Activated T-cell treated with anti-CD3 and anti-CD28 coated beads, Interleukin-2, amount 50 U/mL, for 48 hours (primary cell): ENCODE measurements at regions not wholly inside any gene's neighbourhood (a gene's known extent, or its start where the extent isn't known, plus 50 kb on each side); places are given as distances from the start of the nearest gene placed in this dataset.

Source experiments
- DNase-seq, 2 experiments: peaks; one replicate each; pipeline ENCODE4 v3.0.0-alpha.2; 2020

DNA sequence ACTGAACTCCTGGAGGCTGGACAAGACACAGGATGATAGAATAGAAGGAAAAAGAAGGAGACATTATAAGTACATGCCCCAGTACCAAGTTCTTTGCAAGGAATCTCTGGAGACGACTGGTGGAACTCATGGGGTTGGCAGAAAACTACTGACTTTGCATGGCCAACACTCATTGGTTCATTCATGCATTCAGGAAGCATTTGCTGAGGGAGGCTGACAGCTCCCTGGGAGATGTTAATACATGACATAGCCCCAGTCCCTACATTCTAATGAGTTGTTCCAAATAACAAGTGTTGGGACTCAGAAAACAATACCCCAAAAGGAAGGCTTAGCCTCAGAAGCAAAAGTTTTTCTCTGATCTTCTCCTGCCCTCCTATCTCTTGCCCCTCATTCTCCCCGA lies 172.8 kb upstream of the IRF2BP2 start:
- peak in 1 of 2 experiments; percentile 16 for DNase-seq

DNA sequence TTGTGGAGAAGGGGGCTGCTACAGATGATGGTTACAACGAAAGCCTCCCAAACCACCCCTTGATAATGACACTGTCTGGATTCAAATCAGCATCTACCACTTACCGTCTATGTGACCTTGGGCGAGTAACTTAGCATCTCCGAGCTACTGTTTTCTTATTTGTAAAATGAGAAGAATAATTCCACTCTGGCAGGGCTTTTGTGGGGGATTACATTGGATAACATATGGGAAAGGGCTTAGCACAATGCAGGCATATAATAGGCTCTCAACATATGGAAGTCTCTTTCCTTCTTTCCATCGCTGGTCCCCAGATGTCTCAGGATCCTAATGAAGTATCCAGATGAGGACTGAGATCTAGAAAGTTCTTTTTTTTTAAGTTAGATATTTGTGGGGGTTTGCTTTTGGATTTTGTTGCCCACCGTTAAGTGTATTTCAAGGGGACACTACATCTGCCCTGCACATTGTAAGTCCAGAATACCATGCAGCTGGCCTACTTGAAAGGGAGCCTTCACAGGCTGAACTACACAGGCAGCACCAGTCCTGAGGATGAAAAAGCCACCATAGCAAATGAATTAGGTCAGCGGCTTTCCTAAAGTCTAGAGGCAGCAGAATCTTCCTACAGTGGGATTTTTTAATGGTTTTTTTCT lies 172.2 kb upstream of the IRF2BP2 start:
- peak in 1 of 2 experiments; percentile 7 for DNase-seq

GRCh38 chr1:234781241-234782065 lies 171.5 kb upstream of the IRF2BP2 start:
- peak; percentile 68 to 69 for DNase-seq

DNA sequence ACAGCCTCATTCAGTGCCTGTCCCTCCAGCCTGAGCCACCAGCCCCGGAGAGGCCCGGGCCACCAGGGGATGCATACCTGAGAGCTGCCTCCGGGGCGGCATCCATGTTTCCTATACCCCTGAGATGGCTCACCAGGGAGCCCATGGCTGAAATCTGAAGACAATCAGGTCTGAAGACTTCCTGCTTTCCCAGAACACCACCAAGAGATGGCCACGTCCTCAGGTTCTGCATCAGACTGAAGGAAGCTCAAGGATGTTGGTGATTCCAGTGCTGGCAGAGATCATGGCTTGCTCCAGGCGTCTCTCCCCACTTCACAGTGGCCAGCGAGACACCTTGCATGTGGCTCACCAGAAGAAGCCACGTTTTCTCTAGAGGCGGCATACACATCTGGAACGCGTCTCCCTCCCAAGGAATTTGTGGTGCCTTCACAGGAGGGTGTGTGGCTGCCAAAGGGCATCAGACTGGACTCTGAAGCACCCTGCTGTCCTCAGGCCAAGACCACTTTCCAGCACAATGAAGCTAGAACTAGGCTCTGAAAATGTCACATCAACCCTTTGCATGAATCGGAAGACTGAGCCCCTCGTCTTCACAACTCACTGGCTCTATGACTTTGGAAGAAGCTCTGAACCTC lies 170.7 kb upstream of the IRF2BP2 start:
- peak in 1 of 2 experiments; percentile 25 for DNase-seq

GRCh38 chr1:234780112-234780511 lies 170.1 kb upstream of the IRF2BP2 start:
- DNase-seq, result peak in 1 of 2 experiments; percentile 18

DNA sequence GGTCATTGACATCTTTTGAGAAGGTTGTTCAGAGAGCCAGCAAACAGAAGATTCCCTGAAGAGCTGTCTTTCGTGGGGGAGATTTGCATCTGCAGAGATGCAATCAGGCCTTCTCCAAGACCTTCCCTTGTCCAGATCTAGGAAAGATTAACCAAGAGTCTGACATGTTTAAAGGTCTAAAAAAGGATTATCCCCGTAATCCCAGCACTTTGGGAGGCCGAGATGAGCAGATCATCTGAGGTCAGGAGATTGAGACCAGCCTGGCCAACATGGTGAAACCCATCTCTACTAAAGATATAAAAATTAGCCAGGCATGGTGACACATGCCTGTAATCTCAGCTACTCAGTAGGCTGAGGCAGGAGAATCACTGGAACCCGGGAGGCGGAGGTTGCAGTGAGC lies 169.6 kb upstream of the IRF2BP2 start:
- peak in 1 of 2 experiments; percentile 17 for DNase-seq

DNA sequence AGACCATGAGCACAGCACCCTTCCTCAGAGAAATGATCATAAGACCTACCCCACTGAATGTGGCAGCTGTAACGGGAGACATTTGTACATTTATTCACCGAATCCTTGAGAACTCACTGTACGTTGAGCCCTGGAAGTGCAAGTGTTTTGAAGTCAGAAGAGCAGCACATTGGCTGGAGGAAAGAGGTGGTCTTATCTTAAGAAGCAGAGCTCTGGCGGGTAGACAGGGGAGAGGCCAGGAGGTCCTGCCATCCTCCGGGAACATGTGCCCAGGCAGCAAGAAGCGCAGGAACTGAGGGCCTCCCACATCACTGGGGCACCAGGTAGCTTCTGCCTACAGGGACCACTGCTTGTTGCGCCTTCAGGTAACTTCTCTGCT lies 169.2 kb upstream of the IRF2BP2 start:
- DNase-seq, result peak in 1 of 2 experiments; percentile 26

DNA sequence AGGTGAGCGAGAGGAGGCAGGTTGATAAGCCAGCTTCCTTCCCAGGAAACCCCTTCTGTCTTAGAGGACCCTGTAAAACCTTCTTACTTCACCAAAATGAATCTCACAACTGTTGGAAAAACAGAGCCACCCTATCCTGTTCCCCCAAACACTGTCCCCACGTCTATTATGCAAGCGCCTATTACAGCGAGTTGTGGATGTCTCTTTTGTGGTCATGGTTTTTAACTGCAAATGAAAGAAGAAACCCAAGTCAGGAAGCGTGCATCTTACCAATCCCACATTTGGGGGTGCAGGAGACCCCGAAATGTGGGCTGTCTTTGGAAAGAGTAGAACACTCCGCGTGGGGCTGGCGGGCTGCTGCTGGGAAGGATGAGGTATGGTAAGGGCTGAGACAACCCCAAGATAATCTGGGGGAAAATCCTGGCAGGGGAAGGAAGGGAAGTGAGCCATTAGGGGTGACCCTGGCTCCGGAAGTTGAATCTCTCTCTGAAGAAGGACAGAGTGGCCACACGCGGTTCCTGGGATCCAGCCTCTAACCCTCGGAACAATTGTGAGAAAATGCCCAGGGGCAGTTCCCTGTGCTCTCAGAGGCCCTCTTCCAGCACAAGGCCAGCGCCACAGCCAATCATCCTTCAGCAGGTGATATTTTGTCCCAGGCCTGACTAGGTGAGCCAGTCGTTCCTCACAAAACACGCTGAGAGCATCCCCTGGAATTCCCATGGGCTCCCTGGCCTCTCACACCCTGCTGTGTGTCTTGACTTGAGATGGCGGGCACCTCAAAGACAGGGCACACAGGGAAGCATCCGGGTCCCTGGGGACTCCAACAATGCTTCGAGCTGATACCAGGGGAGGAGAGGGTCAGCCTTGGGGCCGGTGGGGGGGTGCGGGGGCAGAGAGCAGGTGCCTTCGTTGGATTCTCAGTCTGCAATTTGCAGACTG lies 168.5 kb upstream of the IRF2BP2 start:
- peak in 1 of 2 experiments; percentile 30 for DNase-seq

DNA sequence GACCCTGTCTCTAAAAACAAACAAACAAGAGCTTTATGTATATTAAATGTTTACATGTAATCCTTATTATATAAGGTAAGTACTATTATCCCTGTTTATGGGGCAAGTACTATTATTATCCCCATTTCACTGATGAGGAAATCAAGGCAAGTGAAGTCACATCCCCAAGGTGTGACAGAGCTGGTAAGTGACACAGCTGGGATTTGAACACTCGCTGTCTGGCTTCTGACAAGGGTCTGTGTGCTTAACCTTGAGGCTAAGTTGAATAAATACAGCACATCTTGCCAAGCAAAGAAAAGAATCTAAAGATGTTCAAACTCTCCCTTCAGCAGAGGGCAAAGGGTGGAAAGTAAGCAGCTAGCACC lies 167.9 kb upstream of the IRF2BP2 start:
- no peak for DNase-seq

DNA sequence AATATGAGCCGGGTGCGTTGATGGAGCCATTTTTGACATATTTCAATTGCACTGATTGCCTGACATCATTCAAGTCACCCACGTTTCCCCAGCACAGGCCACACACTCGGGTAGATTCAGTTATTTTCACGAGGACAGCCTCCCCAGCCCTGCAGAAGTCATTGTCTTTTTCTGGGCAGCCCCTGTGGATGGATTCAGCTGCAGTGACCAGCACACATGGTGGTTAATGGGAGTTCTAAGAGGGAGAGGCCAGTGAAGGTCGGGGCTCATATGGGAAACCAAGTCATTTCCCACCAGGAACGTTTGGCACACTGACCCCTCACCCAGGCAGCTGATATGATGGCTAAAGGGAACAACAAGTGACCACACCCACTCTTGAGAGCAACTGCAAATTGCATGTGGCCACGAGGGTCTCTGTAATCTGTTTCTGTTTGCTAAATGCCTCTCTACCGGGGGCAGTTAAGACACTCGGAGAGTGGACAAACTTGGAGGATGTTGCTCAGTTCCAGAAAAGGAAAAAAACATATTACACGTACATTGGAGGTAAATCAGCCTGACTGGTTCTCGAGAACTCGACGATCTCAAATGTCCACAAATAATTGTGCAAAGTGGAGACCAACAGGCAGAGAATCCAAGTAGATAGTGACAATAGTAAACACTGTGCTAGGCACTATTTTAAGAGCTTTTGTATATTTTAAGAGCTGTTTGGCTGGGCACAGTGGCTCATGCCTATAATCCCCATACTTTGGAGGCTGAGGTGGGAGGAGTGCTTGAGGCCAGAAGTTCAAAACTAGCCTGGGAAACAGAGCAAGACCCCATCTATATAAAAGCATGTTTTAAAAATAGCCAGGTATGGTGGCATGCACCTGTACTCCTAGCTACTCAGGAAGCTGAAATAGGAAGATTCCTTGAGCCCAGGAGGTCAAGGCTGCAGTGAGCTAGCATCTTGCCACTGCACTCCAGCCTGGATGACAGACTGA lies 167.2 kb upstream of the IRF2BP2 start:
- peak in 1 of 2 experiments; percentile 17 for DNase-seq

GRCh38 chr1:234776256-234776875 lies 166.4 kb upstream of the IRF2BP2 start:
- DNase-seq, result peak in 1 of 2 experiments; percentile 28

- peak in 1 of 2 experiments; percentile 35 for DNase-seq
These were observed 165.7 kb upstream of the IRF2BP2 start for GRCh38 chr1:234775477-234776246.

DNA sequence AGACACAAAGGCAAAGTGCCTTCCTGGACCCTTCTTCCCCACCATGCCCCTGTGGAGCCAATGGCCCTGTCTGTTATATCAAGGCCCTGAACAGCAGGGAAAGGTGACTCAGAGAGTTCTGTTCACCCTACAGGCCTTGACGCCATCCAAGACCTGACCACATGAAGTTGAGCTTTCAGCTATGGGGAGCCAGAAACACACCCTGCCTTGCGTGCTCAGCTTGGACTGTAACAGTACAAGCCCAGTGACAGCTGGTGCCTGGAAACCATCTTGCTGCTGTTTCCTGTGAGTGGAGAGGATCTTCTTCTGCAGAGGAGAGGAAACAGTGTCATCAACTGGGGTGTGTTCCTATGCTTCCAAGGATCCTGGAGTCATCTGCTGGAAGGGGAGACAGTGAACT lies 165.0 kb upstream of the IRF2BP2 start:
- peak in 1 of 2 experiments; percentile 25 for DNase-seq

- peak; percentile 11 to 15 for DNase-seq
These were observed 164.1 kb upstream of the IRF2BP2 start for GRCh38 chr1:234773936-234774677.

DNA sequence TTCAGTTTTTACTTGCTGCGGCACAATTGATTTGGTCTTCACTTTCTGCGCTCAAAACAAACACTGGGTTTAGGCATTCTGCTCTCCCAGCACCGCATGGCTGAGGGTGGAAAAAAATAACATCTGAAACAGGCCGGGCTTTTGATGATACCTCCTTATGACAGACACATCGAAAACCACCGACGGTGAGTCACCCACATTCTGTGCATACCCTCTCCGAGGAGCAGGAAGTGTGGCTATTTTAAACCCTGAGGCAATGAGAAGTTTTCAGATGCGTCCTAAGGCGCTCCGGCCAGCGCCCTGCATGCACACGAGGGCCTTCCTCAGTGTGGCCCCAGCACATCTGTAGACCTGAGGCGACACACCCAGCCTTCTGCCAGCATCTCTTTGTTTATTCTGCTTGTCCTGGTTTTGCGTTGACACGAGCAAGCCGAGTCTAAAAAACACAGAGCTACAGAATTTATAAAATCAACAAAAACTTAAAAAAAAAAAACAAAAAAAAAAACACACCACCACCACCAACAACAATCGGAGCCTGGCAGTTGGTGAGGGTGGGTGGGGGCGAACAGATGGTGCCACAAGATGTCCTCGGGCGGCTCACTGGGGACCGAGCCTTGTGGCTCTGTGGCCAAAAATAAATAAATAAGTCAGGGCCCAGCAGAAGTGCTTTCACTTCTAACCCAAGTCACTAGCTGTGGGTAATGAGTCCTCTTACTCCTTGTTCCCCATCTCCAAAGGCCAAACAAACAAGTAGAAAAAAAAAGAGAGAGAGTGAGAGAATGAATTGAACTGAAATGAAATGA lies 162.6 kb upstream of the IRF2BP2 start:
- DNase-seq, result peak; percentile 87 to 89

DNA sequence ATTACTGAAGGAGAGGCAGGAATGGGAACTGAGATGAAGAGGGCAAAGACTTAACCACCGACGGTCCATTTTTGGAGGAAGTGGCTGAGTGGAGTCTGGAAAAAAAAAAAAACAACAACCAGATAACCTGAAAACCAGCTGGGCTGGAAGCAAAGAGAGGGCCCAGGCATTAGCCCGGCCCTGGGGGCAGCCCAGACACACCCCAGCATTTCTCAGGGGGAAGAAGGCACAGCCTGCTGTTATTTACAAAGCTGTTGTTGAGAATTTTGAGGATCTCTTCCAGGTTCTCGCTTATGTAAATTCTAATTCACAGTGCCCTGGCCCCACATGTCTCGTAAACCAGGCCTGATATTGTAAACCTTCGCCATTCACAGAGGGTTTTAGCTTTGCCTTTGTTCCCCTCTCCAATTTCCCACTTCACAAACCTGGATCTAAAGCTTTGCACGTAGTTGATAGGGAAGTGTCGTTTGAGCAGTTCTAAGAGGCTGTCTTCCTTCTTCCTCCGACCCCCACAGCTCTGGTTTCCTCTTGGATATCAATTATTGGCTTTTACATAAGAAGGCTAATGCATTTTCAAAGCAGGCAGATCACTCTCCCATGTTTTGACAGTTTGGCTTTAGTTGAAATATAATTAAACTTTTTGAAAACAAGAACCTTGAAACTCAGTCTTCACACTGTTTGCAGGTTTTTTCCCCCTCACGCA lies 161.8 kb upstream of the IRF2BP2 start:
- DNase-seq, result peak in 1 of 2 experiments; percentile 35

GRCh38 chr1:234770924-234771540 lies 161.1 kb upstream of the IRF2BP2 start:
- DNase-seq, result peak; percentile 12 to 19
